H9 (cell line): ENCODE measurements at regions not wholly inside any gene's neighbourhood (a gene's known extent, or its start where the extent isn't known, plus 50 kb on each side); places are given as distances from the start of the nearest gene placed in this dataset.

Experiments used
- DNase-seq: peaks from one replicate; pipeline ENCODE4 v3.0.0-alpha.2; 2017
- H2AFZ ChIP-seq: one replicate; pipeline ENCODE4 v1.6.1; 2013; ENCODE audit warnings: mild to moderate bottlenecking, low read length, control low read depth, moderate library complexity
- H2AK5ac ChIP-seq: 2 replicates; pipeline ENCODE4 v1.6.1; 2013; ENCODE audit warnings: low read length, control low read depth, mixed read lengths; ENCODE audit not compliant: insufficient read length
- H2BK120ac ChIP-seq: one replicate; pipeline ENCODE4 v1.6.1; 2013; ENCODE audit warnings: low read depth, mild to moderate bottlenecking, low read length, control low read depth, inconsistent platforms; ENCODE audit not compliant: poor library complexity, severe bottlenecking
- H2BK12ac ChIP-seq: 2 replicates; pipeline ENCODE4 v1.6.1; 2013; ENCODE audit warnings: low read length, control low read depth, mixed read lengths, low read depth; ENCODE audit not compliant: insufficient read length
- H2BK15ac ChIP-seq: 2 replicates; pipeline ENCODE4 v1.6.1; 2013; ENCODE audit warnings: low read depth, low read length, control low read depth
- H2BK20ac ChIP-seq: one replicate; pipeline ENCODE4 v1.6.1; 2013; ENCODE audit warnings: low read depth, mild to moderate bottlenecking, low read length, control low read depth, inconsistent platforms; ENCODE audit not compliant: poor library complexity, severe bottlenecking
- H2BK5ac ChIP-seq: 2 replicates; pipeline ENCODE4 v1.6.1; 2013; ENCODE audit warnings: low read length, control low read depth, mixed read lengths; ENCODE audit not compliant: insufficient read length
- H3K14ac ChIP-seq: 2 replicates; pipeline ENCODE4 v1.6.1; 2013; ENCODE audit warnings: low read length, control low read depth; ENCODE audit not compliant: insufficient read depth
- H3K18ac ChIP-seq: 2 replicates; pipeline ENCODE4 v1.6.1; 2013; ENCODE audit warnings: low read depth, mild to moderate bottlenecking, mixed read lengths, low read length, control low read depth; ENCODE audit not compliant: insufficient read length
- H3K23ac ChIP-seq: 2 replicates; pipeline ENCODE4 v1.6.1; 2013; ENCODE audit warnings: low read length, control low read depth, mixed read lengths, low read depth; ENCODE audit not compliant: insufficient read length
- H3K23me2 ChIP-seq: 2 replicates; pipeline ENCODE4 v1.6.1; 2013; ENCODE audit warnings: low read depth, mild to moderate bottlenecking, mixed read lengths, low read length, control low read depth; ENCODE audit not compliant: insufficient read length, poor library complexity, severe bottlenecking
- H3K27ac ChIP-seq: 2 replicates; pipeline ENCODE4 v1.5.1; 2013; ENCODE audit warnings: low read length, control low read depth, mixed read lengths, low read depth; ENCODE audit not compliant: insufficient read length
- H3K27me3 ChIP-seq: 2 replicates; pipeline ENCODE4 v1.6.1; 2013; ENCODE audit warnings: low read length, control low read depth, inconsistent platforms; ENCODE audit not compliant: insufficient read depth
- H3K4ac ChIP-seq: 2 replicates; pipeline ENCODE4 v1.6.1; 2013; ENCODE audit warnings: low read depth, mild to moderate bottlenecking, control low read depth, inconsistent platforms, low read length, moderate library complexity
- H3K4me1 ChIP-seq: 2 replicates; pipeline ENCODE4 v1.6.1; 2013; ENCODE audit warnings: low read length, control low read depth, inconsistent platforms; ENCODE audit not compliant: insufficient read depth
- H3K4me2 ChIP-seq: 2 replicates; pipeline ENCODE4 v1.6.1; 2013; ENCODE audit warnings: low read length, control low read depth, mixed read lengths; ENCODE audit not compliant: insufficient read length, insufficient read depth
- H3K56ac ChIP-seq: 2 replicates; pipeline ENCODE4 v1.6.1; 2013; ENCODE audit warnings: low read depth, mild to moderate bottlenecking, mixed read lengths, low read length, control low read depth; ENCODE audit not compliant: insufficient read length
- H3K79me1 ChIP-seq: 2 replicates; pipeline ENCODE4 v1.6.1; 2013; ENCODE audit warnings: low read depth, mild to moderate bottlenecking, moderate library complexity, low read length, control low read depth, inconsistent platforms; ENCODE audit not compliant: insufficient read depth, poor library complexity, severe bottlenecking
- H3K79me2 ChIP-seq: 2 replicates; pipeline ENCODE4 v1.6.1; 2013; ENCODE audit warnings: low read length, control low read depth, inconsistent platforms; ENCODE audit not compliant: insufficient read depth
- H3K9ac ChIP-seq: 2 replicates; pipeline ENCODE4 v1.6.1; 2013; ENCODE audit warnings: low read length, control low read depth, mixed read lengths; ENCODE audit not compliant: insufficient read length; ENCODE audit errors: extremely low read depth
- H3K9me3 ChIP-seq: one replicate; pipeline ENCODE4 v1.6.1; 2013; ENCODE audit warnings: low read depth, low read length, inconsistent platforms; ENCODE audit not compliant: control insufficient read depth
- H3T11ph ChIP-seq: one replicate; pipeline ENCODE4 v1.6.1; 2013; ENCODE audit warnings: mild to moderate bottlenecking, low read length, control low read depth, inconsistent platforms
- H4K20me1 ChIP-seq: one replicate; pipeline ENCODE4 v1.6.1; 2013; ENCODE audit not compliant: control insufficient read depth, insufficient read length, insufficient read depth
- H4K5ac ChIP-seq: 2 replicates; pipeline ENCODE4 v1.6.1; 2013; ENCODE audit warnings: low read depth, mild to moderate bottlenecking, mixed read lengths, low read length, control low read depth; ENCODE audit not compliant: insufficient read length
- H4K8ac ChIP-seq: replicated peaks from 2 replicates; pipeline ENCODE4 v1.6.1; 2013; ENCODE audit warnings: low read length, control low read depth, mixed read lengths, low read depth; ENCODE audit not compliant: insufficient read length
- H4K91ac ChIP-seq: 2 replicates; pipeline ENCODE4 v1.6.1; 2013; ENCODE audit warnings: low read depth, mild to moderate bottlenecking, moderate library complexity, mixed read lengths, low read length, control low read depth; ENCODE audit not compliant: insufficient read length
- H3K27ac Mint-ChIP-seq, 3 experiments: 2 replicates in 2 of 3; 3 replicates in 1 of 3; pipeline ENCODE4 v1.8.0; 2020 to 2021; ENCODE audit warnings: mixed read lengths in 3 of 3, mild to moderate bottlenecking in 1 of 3, moderate library complexity in 1 of 3
- H3K27me3 Mint-ChIP-seq: 2 replicates; pipeline ENCODE4 v1.8.0; 2021; ENCODE audit warnings: low read depth, mild to moderate bottlenecking, moderate library complexity, mixed read lengths
- H3K36me3 Mint-ChIP-seq, 3 experiments: 2 replicates in 2 of 3; 3 replicates in 1 of 3; pipeline ENCODE4 v1.8.0; 2020 to 2021; ENCODE audit warnings: low read depth in 3 of 3, mixed read lengths in 3 of 3; ENCODE audit not compliant: insufficient read depth in 1 of 3
- H3K4me1 Mint-ChIP-seq, 2 experiments: 2 replicates each; pipeline ENCODE4 v1.8.0; 2020; ENCODE audit warnings: mixed read lengths in 2 of 2
- H3K4me3 Mint-ChIP-seq, 2 experiments: 2 replicates in 1 of 2; 3 replicates in 1 of 2; pipeline ENCODE4 v1.8.0; 2020 to 2021; ENCODE audit warnings: mild to moderate bottlenecking in 2 of 2, mixed read lengths in 2 of 2, moderate library complexity in 1 of 2
- H3K9me3 Mint-ChIP-seq, 2 experiments: 2 replicates in 1 of 2; 3 replicates in 1 of 2; pipeline ENCODE4 v1.8.0; 2020; ENCODE audit warnings: mild to moderate bottlenecking in 2 of 2, mixed read lengths in 2 of 2, moderate library complexity in 1 of 2
- WGBS: extraction: QIAGEN DNeasy Blood & Tissue Kit; methylation state at CpG from one replicate; pipeline ENCODE4 v1.1.7; 2013; ENCODE audit warnings: missing lambda C conversion rate, low lambda C conversion rate, mixed read lengths; ENCODE audit not compliant: insufficient read length; ENCODE audit errors: extremely low coverage; 5-methylcytosine and 5-hydroxymethylcytosine counted together
- TF ChIP-seq, protein P1 (sequence below): fragments of 200-600 bp; sonication (generic); conservative IDR thresholded peaks from 3 replicates; pipeline ENCODE4 v1.8.0; 2021; ENCODE audit warnings: antibody characterized with exemption, mild to moderate bottlenecking

DNA sequence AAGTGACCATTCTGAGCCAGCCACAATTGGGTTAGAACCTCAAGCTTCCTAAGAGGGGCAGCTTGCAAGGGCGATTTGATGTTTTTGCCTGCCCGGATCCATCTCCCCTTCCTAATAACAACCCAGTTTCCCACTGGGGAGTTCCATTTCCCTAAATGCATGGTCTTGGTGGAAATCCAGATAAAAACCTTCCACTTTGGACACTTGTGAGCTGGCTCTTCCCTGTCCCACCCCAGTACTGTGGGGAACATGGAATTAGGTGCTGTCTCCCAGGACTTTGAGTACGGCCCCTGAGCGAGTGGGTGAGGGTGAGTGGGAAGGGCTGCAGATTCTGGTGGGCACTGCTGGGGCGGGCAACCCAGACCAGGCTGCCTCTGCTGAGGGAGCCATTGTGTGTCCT, 122.3 kb downstream of the DDX1 start:
- Mint-ChIP-seq H3K36me3 (no peaks in the 10 kb centered on the region; a peak in 1 of 7 replicates), H3K9me3 (no peaks in the 10 kb centered on the region; a peak in 1 of 5 replicates), H3K27me3 (peaks cover 2% of the 10 kb centered on the region; the same call in 1 of the 2 replicates), H3K27ac (no peak overlapping the region), H3K4me1 (peaks cover 6 to 7% of the 10 kb centered on the region in 2 experiments; a peak in 3 of 4 replicates), H3K4me3 (no peak overlapping the region)
- H4K8ac ChIP-seq: no peak overlapping the region
- no peaks in the 10 kb centered on the region for H3K79me2 ChIP-seq
- no peaks in the 10 kb centered on the region for H3K4me1 ChIP-seq
- H3K79me1 ChIP-seq: no peaks in the 10 kb centered on the region
- H3K18ac ChIP-seq: no peak overlapping the region
- no peaks in the 10 kb centered on the region for H3K27me3 ChIP-seq
- no peak overlapping the region for H2BK120ac ChIP-seq
- no peak overlapping the region for H2AFZ ChIP-seq
- no peak overlapping the region for H3K56ac ChIP-seq
- no peak overlapping the region for H2BK20ac ChIP-seq
- no peaks in the 10 kb centered on the region for H3K23me2 ChIP-seq
- H2BK12ac ChIP-seq: no peak overlapping the region
- H3K4ac ChIP-seq: no peak overlapping the region
- H2AK5ac ChIP-seq: no peak overlapping the region
- H2BK15ac ChIP-seq: no peak overlapping the region
- no peak overlapping the region for H4K91ac ChIP-seq
- H3K9me3 ChIP-seq: no peaks in the 10 kb centered on the region
- no peak overlapping the region for H3T11ph ChIP-seq
- H3K9ac ChIP-seq: no peak overlapping the region
- no peak overlapping the region for H3K23ac ChIP-seq
- H3K4me2 ChIP-seq: no peak overlapping the region
- H3K27ac ChIP-seq: no peak overlapping the region
- no peaks in the 10 kb centered on the region for H4K20me1 ChIP-seq
- WGBS: no CpG with 5 or more reads among the region's 5 CpGs
- TF ChIP-seq, protein P1, sequence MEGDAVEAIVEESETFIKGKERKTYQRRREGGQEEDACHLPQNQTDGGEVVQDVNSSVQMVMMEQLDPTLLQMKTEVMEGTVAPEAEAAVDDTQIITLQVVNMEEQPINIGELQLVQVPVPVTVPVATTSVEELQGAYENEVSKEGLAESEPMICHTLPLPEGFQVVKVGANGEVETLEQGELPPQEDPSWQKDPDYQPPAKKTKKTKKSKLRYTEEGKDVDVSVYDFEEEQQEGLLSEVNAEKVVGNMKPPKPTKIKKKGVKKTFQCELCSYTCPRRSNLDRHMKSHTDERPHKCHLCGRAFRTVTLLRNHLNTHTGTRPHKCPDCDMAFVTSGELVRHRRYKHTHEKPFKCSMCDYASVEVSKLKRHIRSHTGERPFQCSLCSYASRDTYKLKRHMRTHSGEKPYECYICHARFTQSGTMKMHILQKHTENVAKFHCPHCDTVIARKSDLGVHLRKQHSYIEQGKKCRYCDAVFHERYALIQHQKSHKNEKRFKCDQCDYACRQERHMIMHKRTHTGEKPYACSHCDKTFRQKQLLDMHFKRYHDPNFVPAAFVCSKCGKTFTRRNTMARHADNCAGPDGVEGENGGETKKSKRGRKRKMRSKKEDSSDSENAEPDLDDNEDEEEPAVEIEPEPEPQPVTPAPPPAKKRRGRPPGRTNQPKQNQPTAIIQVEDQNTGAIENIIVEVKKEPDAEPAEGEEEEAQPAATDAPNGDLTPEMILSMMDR: no peak
- H4K5ac ChIP-seq: no peak overlapping the region
- H2BK5ac ChIP-seq: no peak overlapping the region
- DNase-seq: no peak
- no peak overlapping the region for H3K14ac ChIP-seq
